HG03354 (cell line): ENCODE measurements at regions not wholly inside any gene's neighbourhood (a gene's known extent, or its start where the extent isn't known, plus 50 kb on each side); places are given as distances from the start of the nearest gene placed in this dataset.
"Not testable (repeated sequence)": the region's sequence is repeated elsewhere in the genome, so short reads cannot be mapped to it uniquely, and the experiment has no call there.

Experiments
- ATAC-seq: cut with Tn5 transposase; IDR thresholded peaks from one replicate; pipeline ENCODE4 v1.9.1; 2021; ENCODE audit warnings: mild to moderate bottlenecking; ENCODE audit not compliant: unreplicated experiment, poor library complexity, severe bottlenecking

- ATAC-seq, result no peak
These were observed 374.7 kb downstream of the LNPK start for GRCh38 chr2:175627405-175627804.

- ATAC-seq, result no peak
These were observed 375.3 kb downstream of the LNPK start for GRCh38 chr2:175626796-175627195.

GRCh38 chr2:175624785-175625184 lies 377.3 kb downstream of the LNPK start:
- ATAC-seq, result no peak

GRCh38 chr2:175624211-175624761 lies 377.8 kb downstream of the LNPK start:
- no peak for ATAC-seq

- no peak for ATAC-seq
These were observed 380.2 kb downstream of the LNPK start for GRCh38 chr2:175621821-175622220.

GRCh38 chr2:175620106-175620505 lies 382.0 kb downstream of the LNPK start:
- no peak for ATAC-seq

GRCh38 chr2:175619179-175620045 lies 382.7 kb downstream of the LNPK start:
- ATAC-seq, result no peak

- no peak for ATAC-seq
These were observed 389.8 kb downstream of the LNPK start for GRCh38 chr2:175612280-175612679.

GRCh38 chr2:175606010-175606841 lies 395.8 kb downstream of the LNPK start:
- no peak for ATAC-seq

GRCh38 chr2:175605640-175606009 lies 396.4 kb downstream of the LNPK start:
- no peak for ATAC-seq

GRCh38 chr2:175601969-175602368 lies 400.1 kb downstream of the LNPK start:
- ATAC-seq, result no peak

- no peak for ATAC-seq
These were observed 401.9 kb downstream of the LNPK start for GRCh38 chr2:175599966-175600831.

GRCh38 chr2:175597286-175597685 lies 404.8 kb downstream of the LNPK start:
- no peak for ATAC-seq

GRCh38 chr2:175595139-175595538 lies 406.9 kb downstream of the LNPK start:
- ATAC-seq, result no peak

GRCh38 chr2:175593686-175594525 lies 408.2 kb downstream of the LNPK start:
- not testable (repeated sequence) for ATAC-seq

GRCh38 chr2:175588213-175588612 lies 406.7 kb upstream of the ATP5MC3 start:
- ATAC-seq, result not testable (repeated sequence)

GRCh38 chr2:175585496-175585895 lies 404.0 kb upstream of the ATP5MC3 start:
- ATAC-seq, result no peak

- no peak for ATAC-seq
These were observed 399.1 kb upstream of the ATP5MC3 start for GRCh38 chr2:175580652-175581051.

GRCh38 chr2:175579646-175580045 lies 398.1 kb upstream of the ATP5MC3 start:
- no peak for ATAC-seq
